GM12878 (cell line): ENCODE measurements at regions not wholly inside any gene's neighbourhood (a gene's known extent, or its start where the extent isn't known, plus 50 kb on each side); places are given as distances from the start of the nearest gene placed in this dataset.

Experiments
- ATAC-seq: fragments of 200-7000 bp; cut with Tn5 transposase; 3 replicates; pipeline ENCODE4 v1.9.1; 2020; ENCODE audit warnings: mild to moderate bottlenecking, moderate library complexity
- BruUV-seq: library from RNA; stranded (reverse); fragments of 400-500 nt; replicated peaks from 2 replicates; lab custom pipeline; 2021; lab: Mats Ljungman, UMichigan
- CTCF ChIA-PET: fragments of 300-600 bp; sonication (Branson Sonifier 250); formaldehyde crosslinking; extraction: SDS; loops from one replicate; lab custom pipeline; 2021; ENCODE audit warnings: inconsistent platforms; lab: Yijun Ruan, JAX
- POLR2A ChIA-PET: fragments of 350-600 bp; formaldehyde crosslinking; extraction: SDS; loops from one replicate; lab custom pipeline; 2021; ENCODE audit warnings: inconsistent platforms; lab: Charles Lee
- RAD21 ChIA-PET: fragments of 300-600 bp; sonication (Branson Sonifier 250); formaldehyde crosslinking; loops from one replicate; lab custom pipeline; 2023; ENCODE audit warnings: antibody characterized with exemption; ENCODE audit not compliant: unreplicated experiment; lab: Charles Lee
- SMC1A ChIA-PET: fragments of 300-600 bp; sonication (Branson Sonifier 250); formaldehyde crosslinking; loops from one replicate; lab custom pipeline; 2023; ENCODE audit not compliant: unreplicated experiment, uncharacterized antibody; lab: Charles Lee
- DNase-seq: peaks from one replicate; pipeline ENCODE4 v3.0.0-alpha.2; 2011; ENCODE audit warnings: low read depth, low spot score
- FAIRE-seq: peaks from 3 replicates; lab custom pipeline; 2011; peaks lifted over from hg19 to GRCh38; lab: Jason Lieb, UNC
- H2AFZ ChIP-seq: 2 replicates; pipeline ENCODE4 v1.6.0; 2011; ENCODE audit warnings: low read depth, low read length, control low read depth; ENCODE audit not compliant: control insufficient read depth
- H3K27ac ChIP-seq: 2 replicates; pipeline ENCODE4 v1.5.1; 2011; ENCODE audit warnings: control low read depth; ENCODE audit not compliant: control insufficient read depth, insufficient read depth
- H3K27me3 ChIP-seq, 2 experiments: replicated peaks in 1 of 2; 2 replicates each; pipeline versions ENCODE4 v1.6.0 to v1.6.1; 2011; ENCODE audit warnings: low read length in 1 of 2; ENCODE audit not compliant: control insufficient read depth in 2 of 2, insufficient read depth in 2 of 2
- H3K36me3 ChIP-seq, 2 experiments: 2 replicates each; pipeline ENCODE4 v1.5.1; 2011; ENCODE audit warnings: low read length in 1 of 2; ENCODE audit not compliant: control insufficient read depth in 2 of 2, insufficient read depth in 2 of 2
- H3K4me1 ChIP-seq: 2 replicates; pipeline ENCODE4 v1.6.1; 2011; ENCODE audit warnings: mild to moderate bottlenecking, low read length, moderate library complexity, mixed read lengths; ENCODE audit not compliant: control insufficient read depth, insufficient read depth
- H3K4me2 ChIP-seq: 2 replicates; pipeline ENCODE4 v1.6.0; 2011; ENCODE audit warnings: control low read depth; ENCODE audit not compliant: control insufficient read depth, insufficient read depth
- H3K4me3 ChIP-seq: fragments of 200-600 bp; sonication (generic); 2 replicates; pipeline ENCODE4 v1.5.1; 2016
- H3K79me2 ChIP-seq: 2 replicates; pipeline ENCODE4 v1.6.0; 2011; ENCODE audit warnings: low read length; ENCODE audit not compliant: control insufficient read depth, insufficient read depth
- H3K9ac ChIP-seq: 2 replicates; pipeline ENCODE4 v1.8.0; 2011; ENCODE audit warnings: low read length, control low read depth, mixed read lengths; ENCODE audit not compliant: control insufficient read depth, insufficient read depth
- H3K9me3 ChIP-seq: replicated peaks from 3 replicates; pipeline ENCODE4 v1.5.1; 2011; ENCODE audit warnings: mild to moderate bottlenecking, low read length; ENCODE audit not compliant: control insufficient read depth, insufficient read depth
- H4K20me1 ChIP-seq: 2 replicates; pipeline ENCODE4 v1.6.0; 2011; ENCODE audit not compliant: control insufficient read depth, insufficient read depth
- BHLHE40 ChIP-seq, 2 experiments: fragments of 450-650 bp in 1 of 2; IDR thresholded peaks; 2 replicates each; pipeline ENCODE4 v1.6.1; 2011 to 2017; ENCODE audit warnings: low read depth in 2 of 2, borderline replicate concordance in 1 of 2, improper control_type of control experiment in 1 of 2, low read length in 1 of 2, mild to moderate bottlenecking in 1 of 2
- CBFB ChIP-seq: IDR thresholded peaks from 2 replicates; pipeline ENCODE4 v1.6.1; 2016; ENCODE audit warnings: antibody characterized with exemption, low read depth
- CBX3 ChIP-seq: fragments of 200-600 bp; sonication (generic); IDR thresholded peaks from 2 replicates; pipeline ENCODE4 v1.6.1; 2016; ENCODE audit warnings: low read depth, borderline replicate concordance
- ESRRA ChIP-seq: IDR thresholded peaks from 2 replicates; pipeline ENCODE4 v1.6.1; 2012; ENCODE audit warnings: mild to moderate bottlenecking, low read length, improper control_type of control experiment
- HDAC6 ChIP-seq: fragments of 200-600 bp; sonication (generic); IDR thresholded peaks from one replicate; pipeline ENCODE4 v1.8.0; 2017; ENCODE audit warnings: antibody characterized with exemption; ENCODE audit not compliant: unreplicated experiment
- HSF1 ChIP-seq: fragments of 150-350 bp; IDR thresholded peaks from 2 replicates; pipeline ENCODE4 v1.6.1; 2014; ENCODE audit warnings: mild to moderate bottlenecking, low read depth, low read length
- IKZF2 ChIP-seq, 2 experiments: fragments of 450-650 bp; IDR thresholded peaks; 2 replicates each; pipeline ENCODE4 v1.6.1; 2017; ENCODE audit warnings: mild to moderate bottlenecking in 2 of 2, moderate library complexity in 2 of 2
- KDM1A ChIP-seq: fragments of 200-600 bp; sonication (generic); IDR thresholded peaks from 2 replicates; pipeline ENCODE4 v1.6.1; 2016; ENCODE audit warnings: borderline replicate concordance
- MXI1 ChIP-seq: fragments of 150-350 bp; IDR thresholded peaks from 2 replicates; pipeline ENCODE4 v1.6.1; 2011; ENCODE audit warnings: low read depth, mild to moderate bottlenecking, inconsistent platforms, low read length, improper control_type of control experiment
- NBN ChIP-seq: fragments of 450-650 bp; IDR thresholded peaks from 2 replicates; pipeline ENCODE4 v1.6.1; 2016
- NFIC ChIP-seq: IDR thresholded peaks from 2 replicates; pipeline ENCODE4 v1.6.1; 2012; ENCODE audit warnings: low read depth, mild to moderate bottlenecking, inconsistent platforms, low read length, moderate library complexity
- RAD21 ChIP-seq: IDR thresholded peaks from 2 replicates; pipeline ENCODE4 v1.6.1; 2011; ENCODE audit warnings: mild to moderate bottlenecking, low read depth, low read length, moderate library complexity; ENCODE audit not compliant: insufficient read depth
- SKIL ChIP-seq: fragments of 450-650 bp; IDR thresholded peaks from 2 replicates; pipeline ENCODE4 v1.6.1; 2017; ENCODE audit warnings: mild to moderate bottlenecking, low read depth, inconsistent platforms; ENCODE audit not compliant: poor library complexity, severe bottlenecking
- SMC3 ChIP-seq: IDR thresholded peaks from 2 replicates; pipeline ENCODE4 v1.6.1; 2011; ENCODE audit warnings: low read length, improper control_type of control experiment, borderline replicate concordance
- YBX1 ChIP-seq: fragments of 450-650 bp; IDR thresholded peaks from 2 replicates; pipeline ENCODE4 v1.6.1; 2016; ENCODE audit warnings: antibody characterized with exemption
- ZBED1 ChIP-seq: IDR thresholded peaks from 2 replicates; pipeline ENCODE4 v1.6.1; 2016; ENCODE audit warnings: borderline replicate concordance
- ZBTB11 ChIP-seq: fragments of 450-650 bp; formaldehyde crosslinking; IDR thresholded peaks from 2 replicates; pipeline ENCODE4 v1.5.0; 2022; ENCODE audit warnings: mild to moderate bottlenecking, missing genetic modification characterization
- WGBS: methylation state at CpG from one replicate; pipeline ENCODE4 v1.1.6; 2016; ENCODE audit warnings: low lambda C conversion rate; ENCODE audit not compliant: insufficient replicate concordance, insufficient coverage; ENCODE audit errors: missing lambda C conversion rate; 5-methylcytosine and 5-hydroxymethylcytosine counted together
- in situ Hi-C: fragments of 300-500 bp; cut with MboI; formaldehyde crosslinking; loops from 9 replicates; pipeline ENCODE4 v1.14.3; 2018; ENCODE audit warnings: mixed read lengths
- intact Hi-C: fragments of 100-400 bp; cut with micrococcal nuclease; formaldehyde crosslinking; loops from one replicate; pipeline ENCODE4 v1.14.2; 2022; ENCODE audit not compliant: unreplicated experiment

GRCh38 chr13:99883805-99884204, 87.8 kb downstream of the ZIC5 start (continued):
- TF ChIP-seq BHLHE40 (IDR thresholded peaks at IDR 0.05; ENCODE audit: borderline replicate concordance in 1 of 2, low read depth in 2 of 2, low read length in 1 of 2): no peak
- no peak for TF ChIP-seq IKZF2 (IDR thresholded peaks at IDR 0.05)

GRCh38 chr13:99878921-99879610, 92.5 kb downstream of the ZIC5 start:
- no peak for DNase-seq
- no peak overlapping the region for H3K4me2 ChIP-seq
- WGBS: 73% methylated on average over 13 of the region's 13 CpGs
- H4K20me1 ChIP-seq: no peaks in the 10 kb centered on the region
- ChIA-PET POLR2A (no interaction called here), RAD21 (no interaction called here), CTCF (interaction anchor here (1.2 kb wide), 1 partner anchor 231 kb away, joined by 3 read pairs; no protein-coding TSS in a partner anchor), SMC1A (interaction anchor here (0.6 kb wide), 1 partner anchor 223 kb away, joined by 3 read pairs; no protein-coding TSS in a partner anchor)
- H3K9ac ChIP-seq: no peak overlapping the region
- H3K27ac ChIP-seq: no peak overlapping the region
- no peak for ATAC-seq
- peaks cover 7% of the 10 kb centered on the region for H3K4me1 ChIP-seq
- in situ Hi-C loops: no loop called here
- H3K9me3 ChIP-seq: no peaks in the 10 kb centered on the region
- H2AFZ ChIP-seq: no peak overlapping the region
- no peaks in the 10 kb centered on the region for H3K79me2 ChIP-seq
- H3K27me3 ChIP-seq: no peaks in the 10 kb centered on the region
- intact Hi-C loops: no loop called here
- no TSS peak for BruUV-seq
- no peaks in the 10 kb centered on the region for H3K36me3 ChIP-seq
- no peak overlapping the region for H3K4me3 ChIP-seq
- no peak for FAIRE-seq
- no peak for TF ChIP-seq ZBED1
- TF ChIP-seq RAD21: no peak
- TF ChIP-seq NFIC: no peak
- no peak for TF ChIP-seq NBN
- TF ChIP-seq HSF1: no peak
- no peak for TF ChIP-seq SMC3
- TF ChIP-seq YBX1: no peak
- no peak for TF ChIP-seq SKIL
- TF ChIP-seq CBX3: no peak
- no peak for TF ChIP-seq KDM1A
- no peak for TF ChIP-seq ZBTB11
- TF ChIP-seq ESRRA: no peak
- no peak for TF ChIP-seq CBFB
- no peak for TF ChIP-seq MXI1
- TF ChIP-seq HDAC6: no peak
